Loucy (cell line): ENCODE measurements at regions not wholly inside any gene's neighbourhood (a gene's known extent, or its start where the extent isn't known, plus 50 kb on each side); places are given as distances from the start of the nearest gene placed in this dataset.
"Not testable (repeated sequence)": the region's sequence is repeated elsewhere in the genome, so short reads cannot be mapped to it uniquely, and the experiment has no call there.

Source experiments
- EZH2phosphoT487 ChIP-seq: fragments of 200-600 bp; IDR thresholded peaks from 2 replicates; pipeline ENCODE4 v1.6.1; 2018; ENCODE audit warnings: antibody characterized with exemption, mild to moderate bottlenecking, moderate library complexity, borderline replicate concordance
- TF ChIP-seq, protein P1 (sequence below): fragments of 200-600 bp; sonication (generic); conservative IDR thresholded peaks from 2 replicates; pipeline ENCODE4 v1.5.1; 2014; ENCODE audit warnings: mild to moderate bottlenecking, antibody characterized with exemption, low read length

DNA sequence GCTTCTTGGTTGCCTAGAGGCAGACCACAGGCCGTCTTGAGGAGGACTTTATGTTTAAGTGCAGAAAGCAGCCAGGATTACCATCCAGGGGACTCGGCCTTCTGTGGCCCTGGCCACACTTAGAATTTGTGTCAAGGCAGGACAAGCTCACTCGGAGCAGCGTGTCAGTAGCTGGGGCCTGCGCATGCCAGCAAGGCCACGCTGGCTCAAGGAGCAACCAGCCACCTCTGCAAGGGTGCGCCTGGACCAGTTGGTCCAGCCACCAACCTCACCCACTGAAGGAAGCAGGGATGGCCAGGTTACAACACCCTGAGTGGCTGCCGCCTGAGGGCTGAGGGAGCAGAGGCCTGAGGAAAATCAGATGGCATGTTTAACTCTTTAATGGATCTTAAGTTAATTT is 105.7 kb downstream of the CCDC74A start:
- TF ChIP-seq, protein P1, sequence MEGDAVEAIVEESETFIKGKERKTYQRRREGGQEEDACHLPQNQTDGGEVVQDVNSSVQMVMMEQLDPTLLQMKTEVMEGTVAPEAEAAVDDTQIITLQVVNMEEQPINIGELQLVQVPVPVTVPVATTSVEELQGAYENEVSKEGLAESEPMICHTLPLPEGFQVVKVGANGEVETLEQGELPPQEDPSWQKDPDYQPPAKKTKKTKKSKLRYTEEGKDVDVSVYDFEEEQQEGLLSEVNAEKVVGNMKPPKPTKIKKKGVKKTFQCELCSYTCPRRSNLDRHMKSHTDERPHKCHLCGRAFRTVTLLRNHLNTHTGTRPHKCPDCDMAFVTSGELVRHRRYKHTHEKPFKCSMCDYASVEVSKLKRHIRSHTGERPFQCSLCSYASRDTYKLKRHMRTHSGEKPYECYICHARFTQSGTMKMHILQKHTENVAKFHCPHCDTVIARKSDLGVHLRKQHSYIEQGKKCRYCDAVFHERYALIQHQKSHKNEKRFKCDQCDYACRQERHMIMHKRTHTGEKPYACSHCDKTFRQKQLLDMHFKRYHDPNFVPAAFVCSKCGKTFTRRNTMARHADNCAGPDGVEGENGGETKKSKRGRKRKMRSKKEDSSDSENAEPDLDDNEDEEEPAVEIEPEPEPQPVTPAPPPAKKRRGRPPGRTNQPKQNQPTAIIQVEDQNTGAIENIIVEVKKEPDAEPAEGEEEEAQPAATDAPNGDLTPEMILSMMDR = not testable (repeated sequence)
- not testable (repeated sequence) for TF ChIP-seq EZH2phosphoT487
